ENCODE measurements at regions not wholly inside any gene's neighbourhood (a gene's known extent, or its start where the extent isn't known, plus 50 kb on each side); places are given as distances from the start of the nearest gene placed in this dataset.
"Not testable (repeated sequence)": the region's sequence is repeated elsewhere in the genome, so short reads cannot be mapped to it uniquely, and the experiment has no call there.

DNA sequence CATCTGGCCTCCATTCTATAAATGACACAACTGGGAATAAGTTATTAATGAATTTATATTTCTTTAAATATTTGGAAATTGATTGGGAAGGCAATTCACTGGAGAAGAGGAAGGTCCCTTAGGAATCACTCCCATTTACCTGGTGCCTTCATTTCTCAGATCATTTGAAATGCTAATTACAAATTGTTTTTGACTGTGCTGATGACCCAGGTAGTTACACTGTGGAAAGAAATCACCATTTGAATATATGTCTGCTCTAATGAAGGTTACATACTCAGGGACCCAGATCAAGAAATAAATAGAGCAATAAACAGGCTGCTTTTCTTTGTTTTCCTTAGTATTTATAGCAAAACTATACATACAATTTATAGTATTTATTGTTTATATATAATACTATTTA, 1759.1 kb downstream of the ARAP2 start:
- TF ChIP-seq, protein P1, sequence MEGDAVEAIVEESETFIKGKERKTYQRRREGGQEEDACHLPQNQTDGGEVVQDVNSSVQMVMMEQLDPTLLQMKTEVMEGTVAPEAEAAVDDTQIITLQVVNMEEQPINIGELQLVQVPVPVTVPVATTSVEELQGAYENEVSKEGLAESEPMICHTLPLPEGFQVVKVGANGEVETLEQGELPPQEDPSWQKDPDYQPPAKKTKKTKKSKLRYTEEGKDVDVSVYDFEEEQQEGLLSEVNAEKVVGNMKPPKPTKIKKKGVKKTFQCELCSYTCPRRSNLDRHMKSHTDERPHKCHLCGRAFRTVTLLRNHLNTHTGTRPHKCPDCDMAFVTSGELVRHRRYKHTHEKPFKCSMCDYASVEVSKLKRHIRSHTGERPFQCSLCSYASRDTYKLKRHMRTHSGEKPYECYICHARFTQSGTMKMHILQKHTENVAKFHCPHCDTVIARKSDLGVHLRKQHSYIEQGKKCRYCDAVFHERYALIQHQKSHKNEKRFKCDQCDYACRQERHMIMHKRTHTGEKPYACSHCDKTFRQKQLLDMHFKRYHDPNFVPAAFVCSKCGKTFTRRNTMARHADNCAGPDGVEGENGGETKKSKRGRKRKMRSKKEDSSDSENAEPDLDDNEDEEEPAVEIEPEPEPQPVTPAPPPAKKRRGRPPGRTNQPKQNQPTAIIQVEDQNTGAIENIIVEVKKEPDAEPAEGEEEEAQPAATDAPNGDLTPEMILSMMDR (IDR thresholded peaks at IDR 0.05; ENCODE audit: borderline replicate concordance, insufficient read depth, low read depth, low read length) = no peak
- H3K4me3 ChIP-seq (ENCODE audit: low read depth, low read length) = no peak overlapping the region

DNA sequence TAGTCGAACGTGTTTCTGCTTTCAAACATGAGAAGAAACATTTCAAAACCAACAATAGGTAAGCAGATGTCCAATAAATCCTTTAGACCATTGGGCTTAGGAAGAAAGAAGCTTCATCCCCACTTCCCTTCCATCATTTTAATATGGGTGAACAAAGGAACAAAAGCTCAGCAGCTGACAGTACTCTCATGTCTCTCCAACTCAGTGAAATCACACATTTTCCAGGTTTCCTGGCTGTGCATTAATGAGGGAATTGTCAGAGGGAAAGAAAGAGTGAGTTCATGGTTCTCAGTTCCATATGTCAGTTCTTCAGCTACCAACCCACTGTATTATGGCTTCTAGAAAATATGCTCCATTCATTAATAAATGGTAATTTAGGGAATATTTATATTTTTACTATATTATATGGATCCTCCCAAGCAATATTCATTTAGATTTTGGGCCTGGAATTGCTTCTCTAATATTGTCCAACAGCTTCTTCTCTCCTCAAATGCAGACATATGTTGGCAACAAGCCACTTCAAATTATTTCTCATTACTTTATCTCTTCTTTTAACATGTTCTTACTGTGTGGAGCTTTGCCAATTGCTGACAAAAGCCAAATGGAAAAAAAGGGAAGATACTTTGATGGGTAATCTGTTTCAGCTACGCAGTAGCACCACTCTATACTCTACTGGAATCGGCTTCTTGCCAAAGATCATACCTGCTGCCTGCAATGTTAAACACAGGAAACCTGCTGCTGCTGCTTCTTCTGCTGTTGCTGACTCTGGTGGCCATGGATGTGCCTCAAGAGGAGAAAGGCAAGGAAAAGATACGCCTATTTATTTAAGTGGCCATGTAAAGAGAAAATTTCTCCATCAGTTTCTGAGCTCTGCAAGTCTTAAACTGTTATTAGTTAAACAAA, 1757.6 kb downstream of the ARAP2 start:
- H3K4me3 ChIP-seq (ENCODE audit: low read depth, low read length) = no peak overlapping the region
- TF ChIP-seq, protein P1 (IDR thresholded peaks at IDR 0.05; ENCODE audit: borderline replicate concordance, insufficient read depth, low read depth, low read length) = no peak

DNA sequence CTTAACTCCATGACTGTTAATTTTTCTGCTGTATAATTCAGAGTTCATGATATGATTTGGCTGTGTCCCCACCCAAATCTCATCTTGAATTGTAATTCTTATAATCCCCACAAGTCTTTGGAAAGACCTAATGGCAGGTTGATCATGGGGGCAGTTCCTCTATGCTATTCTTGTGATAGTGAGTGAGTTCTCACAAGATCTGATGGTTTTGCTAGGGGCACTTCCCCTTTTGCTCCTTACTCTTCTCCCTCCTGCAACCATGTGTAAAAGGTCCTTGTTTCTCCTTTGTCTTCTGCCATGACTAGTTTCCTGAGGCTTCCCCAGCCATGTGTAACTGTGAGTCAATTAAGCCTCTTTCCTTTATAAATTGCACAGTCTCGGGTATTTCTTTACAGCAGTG, 1751.9 kb downstream of the ARAP2 start:
- no peak overlapping the region for H3K4me3 ChIP-seq (ENCODE audit: low read depth, low read length)
- TF ChIP-seq, protein P1 (IDR thresholded peaks at IDR 0.05; ENCODE audit: borderline replicate concordance, insufficient read depth, low read depth, low read length) = no peak

DNA sequence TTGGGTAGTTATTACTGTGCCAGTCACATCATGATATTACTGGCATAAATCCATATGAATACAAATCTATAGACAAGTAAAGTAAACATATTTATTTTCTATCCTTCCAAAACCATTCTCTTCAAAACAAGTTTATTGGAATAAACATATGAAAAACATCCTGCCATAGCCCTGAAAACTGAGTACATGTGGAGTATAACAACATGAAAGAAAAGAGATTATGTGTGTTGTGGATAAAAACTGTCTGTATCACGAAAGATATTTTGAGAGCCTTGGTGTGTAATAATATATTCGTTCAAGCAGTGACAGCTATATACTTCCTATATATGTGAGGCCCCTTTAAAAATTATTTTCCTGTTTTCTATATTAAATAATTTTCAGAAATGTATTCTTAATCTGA, 1742.2 kb downstream of the ARAP2 start:
- TF ChIP-seq, protein P1 (IDR thresholded peaks at IDR 0.05; ENCODE audit: borderline replicate concordance, insufficient read depth, low read depth, low read length) = no peak
- H3K4me3 ChIP-seq (ENCODE audit: low read depth, low read length) = no peak overlapping the region

DNA sequence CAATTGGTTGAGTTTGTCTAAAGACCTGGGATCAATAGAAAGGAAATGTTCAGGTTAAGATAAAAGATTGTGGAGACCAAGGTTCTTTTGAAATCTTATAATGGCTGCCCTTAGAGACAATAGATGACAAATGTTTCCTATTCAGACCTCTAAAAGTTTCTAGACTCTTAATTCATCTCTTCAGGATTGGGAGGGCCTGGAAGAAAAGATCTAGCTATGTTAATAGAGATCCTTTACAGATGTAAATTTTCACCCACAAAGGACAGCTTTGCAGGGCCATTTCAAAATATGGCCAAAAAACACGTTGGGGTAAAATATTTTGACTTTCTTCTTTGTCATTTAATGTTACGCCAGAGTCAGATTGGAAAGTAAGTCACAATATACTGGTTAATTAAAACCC, 1739.6 kb downstream of the ARAP2 start:
- H3K4me3 ChIP-seq (ENCODE audit: low read depth, low read length) = not testable (repeated sequence)

DNA sequence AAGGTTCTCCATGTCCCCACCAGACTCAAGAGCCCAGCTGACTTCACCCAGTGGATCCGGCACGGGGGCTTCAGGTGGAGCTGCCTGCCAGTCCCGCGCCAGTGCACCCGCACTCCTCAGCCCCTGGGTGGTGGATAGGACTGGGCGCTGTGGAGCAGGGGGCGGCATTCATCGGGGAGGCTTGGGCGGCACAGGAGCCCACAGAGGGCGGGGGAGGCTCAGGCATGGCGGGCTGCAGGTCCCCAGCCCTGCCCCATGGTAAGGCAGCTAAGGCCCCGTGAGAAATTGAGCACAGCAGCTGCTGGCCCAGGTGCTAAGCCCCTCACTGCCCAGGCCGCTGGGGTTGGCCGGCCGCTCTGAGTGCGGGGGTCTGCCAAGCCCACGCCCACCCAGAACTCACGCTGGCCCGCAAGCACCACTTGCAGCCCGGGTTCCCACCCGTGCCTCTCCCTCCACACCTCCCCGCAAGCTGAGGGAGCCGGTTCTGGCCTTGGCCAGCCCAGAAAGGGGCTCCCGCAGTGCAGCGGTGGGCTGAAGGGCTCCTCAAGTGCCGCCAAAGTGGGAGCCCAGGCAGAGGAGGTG, 1737.7 kb downstream of the ARAP2 start:
- not testable (repeated sequence) for H3K4me3 ChIP-seq (ENCODE audit: low read depth, low read length)

DNA sequence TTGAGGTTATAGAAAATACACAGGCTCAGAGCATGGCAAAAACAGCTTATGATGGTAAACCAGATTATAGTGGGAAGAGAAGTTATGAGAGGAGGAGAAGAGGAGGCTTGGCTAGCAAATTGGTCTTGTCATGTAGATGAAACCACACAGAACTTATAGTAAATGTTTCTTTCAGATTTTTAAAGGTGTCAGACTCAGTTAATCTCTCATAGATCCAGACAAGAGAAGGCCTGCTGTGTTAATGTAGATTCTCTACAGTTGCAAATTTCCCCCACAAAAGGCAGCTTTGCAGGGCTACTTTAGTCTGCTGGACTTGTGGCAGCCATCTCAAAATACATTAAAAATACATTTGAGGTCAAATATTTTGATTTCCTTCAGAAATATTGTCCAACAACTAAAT, 1731.7 kb downstream of the ARAP2 start:
- TF ChIP-seq, protein P1 (IDR thresholded peaks at IDR 0.05; ENCODE audit: borderline replicate concordance, insufficient read depth, low read depth, low read length) = no peak
- no peak overlapping the region for H3K4me3 ChIP-seq (ENCODE audit: low read depth, low read length)

DNA sequence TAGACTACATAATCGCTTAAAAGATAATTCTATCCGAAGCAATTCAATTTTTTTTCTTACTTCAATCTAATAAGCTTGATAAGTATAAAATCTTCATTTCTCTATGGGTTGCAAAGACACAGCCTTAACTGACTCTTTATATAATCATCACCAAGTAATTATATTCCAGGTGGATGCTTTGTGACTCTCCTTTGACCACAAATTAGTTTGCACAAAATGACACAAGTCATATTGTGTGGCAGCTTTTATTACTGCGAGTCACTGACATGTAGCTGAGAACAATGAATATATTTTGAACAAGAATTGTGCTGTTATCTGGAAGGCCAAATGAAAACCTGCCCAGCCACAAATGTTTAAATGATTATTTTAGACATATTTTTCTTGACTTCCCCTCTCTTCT, 1727.8 kb downstream of the ARAP2 start:
- TF ChIP-seq, protein P1 (IDR thresholded peaks at IDR 0.05; ENCODE audit: borderline replicate concordance, insufficient read depth, low read depth, low read length) = no peak
- no peak overlapping the region for H3K4me3 ChIP-seq (ENCODE audit: low read depth, low read length)

Data from GM12875 (cell line).